ENCODE measurements at regions not wholly inside any gene's neighbourhood (a gene's known extent, or its start where the extent isn't known, plus 50 kb on each side); places are given as distances from the start of the nearest gene placed in this dataset.

GRCh38 chr11:81072273-81072672, 1631.4 kb upstream of the TENM4 start:
- TF ChIP-seq CTCF (IDR thresholded peaks at IDR 0.05) (no peak), POLR2A (IDR thresholded peaks at IDR 0.05) (no peak)
